HL-60 (cell line): ENCODE measurements at regions not wholly inside any gene's neighbourhood (a gene's known extent, or its start where the extent isn't known, plus 50 kb on each side); places are given as distances from the start of the nearest gene placed in this dataset.

Experiments
- DNase-seq, 2 experiments: peaks; one replicate each; pipeline ENCODE4 v3.0.0-alpha.2; 2010 to 2020; ENCODE audit warnings: low read depth in 1 of 2, low spot score in 1 of 2
- H3K27ac ChIP-seq: fragments of 250-450 bp; sonication (Bioruptor Pico); replicated peaks from 2 replicates; pipeline ENCODE4 v1.5.1; 2020; ENCODE audit warnings: mild to moderate bottlenecking, moderate library complexity
- H3K27me3 ChIP-seq: fragments of 250-450 bp; sonication (Bioruptor Pico); 2 replicates; pipeline ENCODE4 v1.5.1; 2021; ENCODE audit warnings: mild to moderate bottlenecking, moderate library complexity; ENCODE audit not compliant: insufficient read depth, poor library complexity, severe bottlenecking
- H3K4me3 ChIP-seq: replicated peaks from 2 replicates; pipeline ENCODE4 v1.5.1; 2011; ENCODE audit warnings: mild to moderate bottlenecking, control low read depth, low read length; ENCODE audit not compliant: insufficient read depth
- CTCF ChIP-seq: IDR thresholded peaks from one replicate; pipeline ENCODE4 v1.5.1; 2011; ENCODE audit warnings: low read length, control low read depth, inconsistent platforms; ENCODE audit not compliant: insufficient read depth
- GABPA ChIP-seq: IDR thresholded peaks from 2 replicates; pipeline ENCODE4 v1.6.1; 2012; ENCODE audit warnings: low read depth
- POLR2AphosphoS5 ChIP-seq: IDR thresholded peaks from 2 replicates; pipeline ENCODE4 v1.6.1; 2012; ENCODE audit warnings: low read depth
- SPI1 ChIP-seq: IDR thresholded peaks from 2 replicates; pipeline ENCODE4 v1.6.1; 2012; ENCODE audit warnings: low read depth, mild to moderate bottlenecking, borderline replicate concordance
- TF ChIP-seq, protein P1 (sequence below): IDR thresholded peaks from 2 replicates; pipeline ENCODE4 v1.6.1; 2012; ENCODE audit warnings: low read depth; ENCODE audit not compliant: insufficient replicate concordance

DNA sequence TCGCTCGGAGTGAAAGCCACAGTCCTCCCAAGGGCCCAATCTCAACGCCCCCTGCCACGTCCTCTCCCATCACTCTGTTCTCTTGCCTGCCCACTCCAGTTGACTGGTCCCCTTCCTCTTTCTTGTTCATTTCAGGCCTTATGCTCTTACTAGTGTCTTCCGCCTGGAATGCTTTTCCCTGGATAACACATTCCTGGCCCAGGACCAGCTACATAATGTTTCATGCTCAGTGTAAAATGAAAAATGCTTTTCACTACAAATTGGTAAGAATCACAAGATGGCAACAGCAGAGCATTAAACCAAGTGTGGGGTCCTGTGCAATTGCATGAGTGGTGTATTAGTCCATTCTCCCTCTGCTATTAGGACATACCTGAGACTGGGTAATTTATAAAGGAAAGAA is 417.2 kb upstream of the KLHL29 start:
- no peaks in the 10 kb centered on the region for H3K27me3 ChIP-seq
- TF ChIP-seq, protein P1, sequence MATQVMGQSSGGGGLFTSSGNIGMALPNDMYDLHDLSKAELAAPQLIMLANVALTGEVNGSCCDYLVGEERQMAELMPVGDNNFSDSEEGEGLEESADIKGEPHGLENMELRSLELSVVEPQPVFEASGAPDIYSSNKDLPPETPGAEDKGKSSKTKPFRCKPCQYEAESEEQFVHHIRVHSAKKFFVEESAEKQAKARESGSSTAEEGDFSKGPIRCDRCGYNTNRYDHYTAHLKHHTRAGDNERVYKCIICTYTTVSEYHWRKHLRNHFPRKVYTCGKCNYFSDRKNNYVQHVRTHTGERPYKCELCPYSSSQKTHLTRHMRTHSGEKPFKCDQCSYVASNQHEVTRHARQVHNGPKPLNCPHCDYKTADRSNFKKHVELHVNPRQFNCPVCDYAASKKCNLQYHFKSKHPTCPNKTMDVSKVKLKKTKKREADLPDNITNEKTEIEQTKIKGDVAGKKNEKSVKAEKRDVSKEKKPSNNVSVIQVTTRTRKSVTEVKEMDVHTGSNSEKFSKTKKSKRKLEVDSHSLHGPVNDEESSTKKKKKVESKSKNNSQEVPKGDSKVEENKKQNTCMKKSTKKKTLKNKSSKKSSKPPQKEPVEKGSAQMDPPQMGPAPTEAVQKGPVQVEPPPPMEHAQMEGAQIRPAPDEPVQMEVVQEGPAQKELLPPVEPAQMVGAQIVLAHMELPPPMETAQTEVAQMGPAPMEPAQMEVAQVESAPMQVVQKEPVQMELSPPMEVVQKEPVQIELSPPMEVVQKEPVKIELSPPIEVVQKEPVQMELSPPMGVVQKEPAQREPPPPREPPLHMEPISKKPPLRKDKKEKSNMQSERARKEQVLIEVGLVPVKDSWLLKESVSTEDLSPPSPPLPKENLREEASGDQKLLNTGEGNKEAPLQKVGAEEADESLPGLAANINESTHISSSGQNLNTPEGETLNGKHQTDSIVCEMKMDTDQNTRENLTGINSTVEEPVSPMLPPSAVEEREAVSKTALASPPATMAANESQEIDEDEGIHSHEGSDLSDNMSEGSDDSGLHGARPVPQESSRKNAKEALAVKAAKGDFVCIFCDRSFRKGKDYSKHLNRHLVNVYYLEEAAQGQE: no peak
- TF ChIP-seq POLR2AphosphoS5 (no peak), GABPA (no peak), SPI1 (no peak), CTCF (no peak)
- no peak for DNase-seq
- H3K4me3 ChIP-seq: no peak overlapping the region
- H3K27ac ChIP-seq: no peak overlapping the region

GRCh38 chr2:22970284-22970975 is 414.5 kb upstream of the KLHL29 start:
- H3K27me3 ChIP-seq: no peaks in the 10 kb centered on the region
- TF ChIP-seq, protein P1: no peak
- no peak for TF ChIP-seq CTCF
- no peak overlapping the region for H3K4me3 ChIP-seq
- DNase-seq: no peak
- no peak overlapping the region for H3K27ac ChIP-seq

DNA sequence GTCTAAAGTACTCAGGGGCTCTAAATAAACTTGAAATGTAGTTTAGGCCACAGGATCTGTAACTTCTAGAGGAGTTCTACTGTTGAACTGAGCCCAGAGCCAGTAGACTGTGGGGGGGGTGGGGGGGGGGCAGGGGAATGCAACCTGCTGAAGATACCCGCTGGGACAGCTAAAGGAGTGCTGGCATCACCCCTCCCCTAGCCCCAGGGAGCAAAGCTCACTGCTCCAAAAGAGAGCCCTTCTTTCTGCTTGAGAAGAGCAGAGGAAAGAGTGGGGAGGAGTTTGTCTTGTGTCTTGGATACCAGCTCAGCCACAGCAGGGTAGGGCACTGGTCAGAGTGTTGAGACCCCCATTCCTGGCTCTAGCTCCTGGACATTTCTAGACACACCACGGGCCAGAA is 414.0 kb upstream of the KLHL29 start:
- TF ChIP-seq, protein P1: no peak
- TF ChIP-seq SPI1: no peak
- TF ChIP-seq POLR2AphosphoS5: no peak
- no peak for TF ChIP-seq CTCF
- no peak for TF ChIP-seq GABPA
- Histone ChIP-seq H3K4me3 (no peak overlapping the region), H3K27ac (no peak overlapping the region), H3K27me3 (no peaks in the 10 kb centered on the region)
- DNase-seq: no peak
